SK-N-DZ (cell line): ENCODE measurements at regions not wholly inside any gene's neighbourhood (a gene's known extent, or its start where the extent isn't known, plus 50 kb on each side); places are given as distances from the start of the nearest gene placed in this dataset.

Experiments used
- DNase-seq: peaks from one replicate; pipeline ENCODE4 v3.0.0-alpha.2; 2015; ENCODE audit warnings: low spot score

GRCh38 chr17:12369065-12369464 is 296.6 kb upstream of the MYOCD start:
- no peak for DNase-seq

GRCh38 chr17:12376276-12376675 is 289.4 kb upstream of the MYOCD start:
- DNase-seq, result no peak

GRCh38 chr17:12386225-12386624 is 279.5 kb upstream of the MYOCD start:
- no peak for DNase-seq

DNA sequence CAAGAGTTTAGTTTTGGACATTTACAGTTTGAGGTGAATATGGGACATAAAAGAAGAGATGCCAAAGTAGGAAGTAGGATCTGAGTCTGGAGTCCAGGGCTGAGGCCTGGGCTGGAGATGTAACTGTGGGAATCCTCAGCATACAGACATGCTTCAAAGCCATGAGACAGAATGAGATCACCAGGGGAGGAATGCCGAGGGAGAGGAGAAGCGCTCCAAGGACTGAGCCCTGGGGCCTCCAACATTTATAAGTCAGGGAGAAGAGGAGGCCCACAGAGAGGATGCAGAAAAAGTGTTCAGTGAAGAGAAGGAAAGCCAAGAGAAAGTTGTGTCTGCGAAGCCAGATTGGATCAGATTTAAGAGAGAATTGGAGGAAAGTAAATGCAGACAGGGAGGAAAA is 277.5 kb upstream of the MYOCD start:
- DNase-seq, result no peak

DNA sequence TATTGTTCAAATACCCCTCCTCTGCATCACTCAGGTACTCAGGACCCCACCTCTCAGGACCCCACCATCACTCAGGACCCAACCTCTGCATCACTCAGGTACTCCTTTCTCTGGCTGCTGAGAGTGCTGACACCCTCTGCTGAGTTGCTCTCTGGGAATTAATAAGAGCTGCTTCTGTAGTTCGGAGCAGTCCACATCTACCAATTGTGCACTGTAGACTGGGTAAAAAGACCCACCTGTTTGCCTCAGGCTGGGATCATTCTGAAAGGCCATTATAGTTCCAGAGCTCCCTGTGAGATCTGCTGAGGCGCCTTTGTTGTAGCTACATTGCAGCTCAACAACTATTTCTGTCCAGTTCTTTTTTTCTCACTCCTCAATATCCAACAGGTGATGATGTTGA is 276.3 kb upstream of the MYOCD start:
- DNase-seq, result no peak

GRCh38 chr17:12390631-12391030 is 275.1 kb upstream of the MYOCD start:
- DNase-seq, result no peak

- no peak for DNase-seq
Measured at GRCh38 chr17:12391468-12391867, 274.2 kb upstream of the MYOCD start.

DNA sequence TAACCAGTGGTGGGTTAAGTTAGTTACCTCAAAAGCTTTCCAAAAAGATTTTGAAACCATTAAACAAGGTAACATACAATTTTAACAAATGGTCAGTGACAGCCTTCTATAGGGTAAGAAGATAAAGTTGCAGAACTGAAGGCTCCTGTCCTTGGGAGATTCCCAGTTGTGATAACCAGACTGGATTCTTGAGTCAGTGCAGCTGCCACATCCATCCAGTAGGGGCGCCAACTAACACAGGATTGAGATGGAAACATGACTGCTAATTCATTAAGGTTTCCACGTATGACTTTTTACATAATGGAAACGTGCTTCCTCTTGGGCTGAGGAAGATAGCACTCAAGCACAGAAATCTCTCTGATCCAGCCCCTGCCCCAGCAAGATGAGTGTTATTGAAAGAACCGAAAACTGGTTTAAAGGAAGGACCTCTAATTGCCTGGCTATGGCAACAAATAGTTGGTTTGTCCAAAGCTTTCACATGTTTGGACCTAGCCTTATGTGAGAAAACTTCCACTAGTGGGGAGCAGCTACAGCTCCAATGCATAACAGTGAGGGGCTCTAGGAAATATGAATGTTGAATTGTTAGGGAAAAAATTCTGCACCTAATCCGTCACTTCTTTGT is 269.8 kb upstream of the MYOCD start:
- DNase-seq, result no peak

DNA sequence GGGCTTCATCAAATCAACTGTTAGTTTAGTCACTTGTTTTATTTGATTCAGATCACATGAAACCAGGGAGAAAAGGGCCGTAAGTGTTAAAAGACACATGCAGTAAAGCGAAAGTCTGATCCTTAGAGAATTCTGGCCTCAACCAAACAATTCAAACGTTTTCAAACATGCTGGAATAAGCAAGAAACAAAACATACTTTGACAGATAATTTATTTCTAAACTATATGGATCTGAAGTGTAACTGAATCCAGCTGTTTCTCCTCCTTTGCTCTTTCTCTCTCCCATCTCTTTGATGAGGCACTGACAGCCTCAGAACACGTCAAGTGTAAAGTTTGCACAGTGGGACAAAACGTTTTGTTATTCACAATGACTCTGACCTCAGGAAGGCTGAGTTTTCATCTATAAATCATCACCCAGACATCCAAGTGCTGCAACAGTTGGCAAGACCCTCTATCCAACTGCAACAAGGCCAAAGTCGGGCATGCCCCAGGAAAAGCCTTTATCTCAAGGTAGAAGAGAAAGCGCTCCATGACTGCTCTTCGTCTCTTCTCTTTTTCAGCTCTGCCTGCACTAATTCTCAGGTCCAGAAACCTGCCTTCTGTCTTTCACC is 267.1 kb upstream of the MYOCD start:
- DNase-seq, result no peak

- no peak for DNase-seq
Measured at GRCh38 chr17:12402963-12403622, 262.6 kb upstream of the MYOCD start.

DNA sequence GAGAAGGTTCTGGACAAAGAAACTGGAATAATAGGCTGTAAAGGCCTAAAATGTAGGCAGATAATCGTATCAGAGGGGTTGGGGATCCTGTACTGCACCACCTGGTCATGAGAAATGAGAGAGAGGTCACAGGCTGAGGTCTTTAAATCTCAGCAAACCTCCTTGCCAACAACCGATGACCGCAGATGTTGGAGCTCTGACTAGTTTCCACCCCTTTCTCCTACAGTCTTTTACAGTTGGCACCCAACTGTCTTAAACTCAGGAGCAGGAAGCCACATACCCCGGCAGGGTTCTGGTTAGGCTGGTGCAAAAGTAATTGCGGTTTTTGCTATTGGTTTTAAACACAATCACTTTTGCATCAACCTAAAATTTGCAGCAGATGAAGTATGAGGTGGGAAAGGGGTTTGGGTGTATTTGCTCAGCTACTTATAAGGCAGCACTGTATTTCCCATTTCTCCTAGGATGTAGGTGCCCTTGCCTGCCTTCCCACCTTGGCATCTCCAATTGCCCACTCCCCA is 261.8 kb upstream of the MYOCD start:
- no peak for DNase-seq

DNA sequence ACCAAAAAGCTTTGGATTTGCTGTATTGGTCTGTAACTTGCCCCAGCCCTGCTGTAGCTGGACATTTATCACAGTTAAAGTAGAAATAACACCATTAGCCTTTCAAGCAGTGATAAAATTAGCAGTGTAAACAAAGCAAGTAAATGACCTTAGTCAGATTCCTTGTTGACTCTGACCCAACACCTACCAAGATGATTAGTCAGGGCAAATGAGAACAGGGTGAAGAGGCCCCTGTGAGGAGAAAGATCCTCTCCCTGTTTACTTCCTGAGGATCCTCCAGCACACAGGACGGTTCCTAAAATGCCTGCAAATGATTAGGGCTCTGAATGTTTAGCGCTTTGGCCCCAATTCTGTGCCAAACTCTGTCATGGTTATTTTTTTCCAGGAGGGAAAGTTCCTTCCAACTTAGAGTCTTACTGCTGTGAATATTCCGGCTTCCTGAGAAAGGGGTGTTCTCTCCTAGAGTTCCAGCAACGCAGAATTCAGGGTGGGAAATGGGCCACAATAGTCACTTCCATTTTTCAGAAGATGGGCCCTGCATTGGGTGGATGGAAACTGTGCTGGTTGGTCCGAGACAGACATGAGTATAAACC is 259.0 kb upstream of the MYOCD start:
- no peak for DNase-seq

GRCh38 chr17:12407495-12408252 is 258.0 kb upstream of the MYOCD start:
- no peak for DNase-seq

- peak; percentile 42 for DNase-seq
Measured at GRCh38 chr17:12409082-12409481, 256.6 kb upstream of the MYOCD start.

GRCh38 chr17:12410717-12411116 is 255.0 kb upstream of the MYOCD start:
- DNase-seq, result no peak

DNA sequence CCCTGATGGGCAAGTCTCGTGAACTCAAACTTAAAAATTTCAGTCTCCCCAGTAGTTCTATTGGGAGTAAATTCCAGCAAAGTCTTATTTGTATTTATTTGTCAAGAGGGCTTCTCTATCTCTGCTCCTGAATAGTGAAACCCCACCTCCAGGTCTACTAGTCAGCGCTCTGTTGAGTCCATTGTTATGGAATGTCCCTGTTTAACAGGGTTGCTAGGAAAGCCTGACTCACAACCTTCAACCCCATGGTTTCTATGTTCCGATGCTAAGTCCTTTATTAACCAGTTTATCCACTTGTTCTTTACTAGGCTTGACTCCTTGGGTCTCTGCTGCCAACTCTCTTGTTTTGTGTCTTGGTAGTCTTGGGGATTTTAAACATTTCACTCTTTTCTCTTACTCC is 250.7 kb upstream of the MYOCD start:
- no peak for DNase-seq

GRCh38 chr17:12421077-12421476 is 244.6 kb upstream of the MYOCD start:
- DNase-seq, result no peak

GRCh38 chr17:12421646-12422306 is 243.9 kb upstream of the MYOCD start:
- DNase-seq, result no peak

GRCh38 chr17:12422651-12423050 is 243.0 kb upstream of the MYOCD start:
- DNase-seq, result no peak

GRCh38 chr17:12423337-12423736 is 242.4 kb upstream of the MYOCD start:
- no peak for DNase-seq

- no peak for DNase-seq
Measured at GRCh38 chr17:12429116-12429515, 236.6 kb upstream of the MYOCD start.
